ENCODE measurements at regions not wholly inside any gene's neighbourhood (a gene's known extent, or its start where the extent isn't known, plus 50 kb on each side); places are given as distances from the start of the nearest gene placed in this dataset.

GRCh38 chr21:31514598-31514997 lies 144.9 kb upstream of the SOD1 start:
- TF ChIP-seq CTCF (IDR thresholded peaks at IDR 0.05; ENCODE audit: insufficient read depth, low read depth, low read length) = no peak
- TF ChIP-seq EZH2 (IDR thresholded peaks at IDR 0.05; ENCODE audit: insufficient read depth, low read length) = no peak

All from astrocyte (in vitro differentiated cells and primary cell).